DOHH2 (cell line): ENCODE measurements at regions not wholly inside any gene's neighbourhood (a gene's known extent, or its start where the extent isn't known, plus 50 kb on each side); places are given as distances from the start of the nearest gene placed in this dataset.

ENCODE experiments used
- EZH2phosphoT487 ChIP-seq: fragments of 200-600 bp; sonication (generic); IDR thresholded peaks from 2 replicates; pipeline ENCODE4 v1.6.1; 2017; ENCODE audit warnings: borderline replicate concordance, mild to moderate bottlenecking, antibody characterized with exemption, low read length, moderate library complexity, mixed read lengths
- TF ChIP-seq, protein P1 (sequence below): fragments of 200-600 bp; sonication (generic); IDR thresholded peaks from one replicate; pipeline ENCODE4 v1.5.1; 2014; ENCODE audit warnings: antibody characterized with exemption, mild to moderate bottlenecking, low read depth, low read length; ENCODE audit not compliant: poor library complexity, severe bottlenecking

DNA sequence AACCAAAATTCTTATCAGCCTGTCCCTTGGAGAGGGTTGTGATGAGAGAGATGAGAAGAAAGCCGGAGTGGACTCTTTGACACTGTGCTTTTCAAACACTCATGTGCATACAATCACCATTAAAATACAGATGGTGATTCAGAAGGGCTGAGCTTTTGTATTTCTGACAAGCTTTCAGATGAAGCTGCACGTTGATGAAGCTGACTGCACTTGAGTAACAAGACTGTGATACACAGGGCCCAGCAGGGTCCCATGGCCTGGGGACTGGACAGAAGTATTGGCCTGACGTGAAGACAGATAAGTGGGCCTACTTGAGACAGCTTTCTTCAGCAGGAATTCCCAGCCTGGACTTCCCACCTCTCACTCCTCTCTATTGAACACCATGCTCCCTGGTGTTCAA, 258.2 kb downstream of the CHRM3 start:
- TF ChIP-seq, protein P1, sequence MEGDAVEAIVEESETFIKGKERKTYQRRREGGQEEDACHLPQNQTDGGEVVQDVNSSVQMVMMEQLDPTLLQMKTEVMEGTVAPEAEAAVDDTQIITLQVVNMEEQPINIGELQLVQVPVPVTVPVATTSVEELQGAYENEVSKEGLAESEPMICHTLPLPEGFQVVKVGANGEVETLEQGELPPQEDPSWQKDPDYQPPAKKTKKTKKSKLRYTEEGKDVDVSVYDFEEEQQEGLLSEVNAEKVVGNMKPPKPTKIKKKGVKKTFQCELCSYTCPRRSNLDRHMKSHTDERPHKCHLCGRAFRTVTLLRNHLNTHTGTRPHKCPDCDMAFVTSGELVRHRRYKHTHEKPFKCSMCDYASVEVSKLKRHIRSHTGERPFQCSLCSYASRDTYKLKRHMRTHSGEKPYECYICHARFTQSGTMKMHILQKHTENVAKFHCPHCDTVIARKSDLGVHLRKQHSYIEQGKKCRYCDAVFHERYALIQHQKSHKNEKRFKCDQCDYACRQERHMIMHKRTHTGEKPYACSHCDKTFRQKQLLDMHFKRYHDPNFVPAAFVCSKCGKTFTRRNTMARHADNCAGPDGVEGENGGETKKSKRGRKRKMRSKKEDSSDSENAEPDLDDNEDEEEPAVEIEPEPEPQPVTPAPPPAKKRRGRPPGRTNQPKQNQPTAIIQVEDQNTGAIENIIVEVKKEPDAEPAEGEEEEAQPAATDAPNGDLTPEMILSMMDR: no peak
- no peak for TF ChIP-seq EZH2phosphoT487
